Osteocyte (in vitro differentiated cells): ENCODE measurements at regions not wholly inside any gene's neighbourhood (a gene's known extent, or its start where the extent isn't known, plus 50 kb on each side); places are given as distances from the start of the nearest gene placed in this dataset.

ENCODE experiments used
- DNase-seq: peaks from one replicate; pipeline ENCODE4 v3.0.0; 2021; ENCODE audit warnings: mixed read lengths; ENCODE audit not compliant: unreplicated experiment; ENCODE audit errors: extremely low spot score
- H3K27ac Mint-ChIP-seq: one replicate; pipeline ENCODE4 v1.8.0; 2021; ENCODE audit warnings: mild to moderate bottlenecking, mixed read lengths; ENCODE audit not compliant: unreplicated experiment
- H3K27me3 Mint-ChIP-seq: one replicate; pipeline ENCODE4 v1.8.0; 2021; ENCODE audit warnings: mixed read lengths; ENCODE audit not compliant: unreplicated experiment
- H3K36me3 Mint-ChIP-seq: one replicate; pipeline ENCODE4 v1.8.0; 2021; ENCODE audit warnings: mixed read lengths; ENCODE audit not compliant: unreplicated experiment
- H3K4me1 Mint-ChIP-seq: one replicate; pipeline ENCODE4 v1.8.0; 2021; ENCODE audit warnings: mixed read lengths; ENCODE audit not compliant: unreplicated experiment
- H3K4me3 Mint-ChIP-seq: one replicate; pipeline ENCODE4 v1.8.0; 2021; ENCODE audit warnings: mild to moderate bottlenecking, moderate library complexity, mixed read lengths; ENCODE audit not compliant: unreplicated experiment
- H3K9me3 Mint-ChIP-seq: one replicate; pipeline ENCODE4 v1.8.0; 2021; ENCODE audit warnings: mixed read lengths; ENCODE audit not compliant: unreplicated experiment
- CTCF ChIP-seq: fragments of 200-600 bp; sonication (generic); IDR thresholded peaks from 2 replicates; pipeline ENCODE4 v1.5.0; 2021; ENCODE audit warnings: antibody characterized with exemption, mild to moderate bottlenecking, moderate library complexity

- H3K27me3 Mint-ChIP-seq, result no peaks in the 10 kb centered on the region
- no peak overlapping the region for H3K4me3 Mint-ChIP-seq
- no peak overlapping the region for H3K27ac Mint-ChIP-seq
- peaks cover 30% of the 10 kb centered on the region for H3K9me3 Mint-ChIP-seq
- H3K36me3 Mint-ChIP-seq, result no peaks in the 10 kb centered on the region
- no peak for DNase-seq
- no peaks in the 10 kb centered on the region for H3K4me1 Mint-ChIP-seq
- TF ChIP-seq CTCF, result no peak
These were observed 568.7 kb downstream of the GALR1 start for GRCh38 chr18:77818328-77818727.

- Mint-ChIP-seq H3K27ac (no peak overlapping the region), H3K27me3 (no peaks in the 10 kb centered on the region)
These were observed 570.8 kb downstream of the GALR1 start for GRCh38 chr18:77820472-77820871.

GRCh38 chr18:77821892-77822291 lies 572.2 kb downstream of the GALR1 start:
- H3K27ac Mint-ChIP-seq, result no peak overlapping the region
- H3K4me3 Mint-ChIP-seq, result no peak overlapping the region
- peaks cover 39% of the 10 kb centered on the region for H3K9me3 Mint-ChIP-seq
- no peak for DNase-seq
- no peaks in the 10 kb centered on the region for H3K36me3 Mint-ChIP-seq
- no peak for TF ChIP-seq CTCF
- H3K27me3 Mint-ChIP-seq, result no peaks in the 10 kb centered on the region
- H3K4me1 Mint-ChIP-seq, result no peaks in the 10 kb centered on the region

More at GRCh38 chr18:77820472-77820871, 570.8 kb downstream of the GALR1 start:
- DNase-seq, result no peak
- peaks cover 37% of the 10 kb centered on the region for H3K9me3 Mint-ChIP-seq
- no peak for TF ChIP-seq CTCF
- no peaks in the 10 kb centered on the region for H3K36me3 Mint-ChIP-seq
- no peaks in the 10 kb centered on the region for H3K4me1 Mint-ChIP-seq
- H3K4me3 Mint-ChIP-seq, result no peak overlapping the region

GRCh38 chr18:77822632-77823031 lies 573.0 kb downstream of the GALR1 start:
- Mint-ChIP-seq H3K27me3 (no peaks in the 10 kb centered on the region), H3K27ac (no peak overlapping the region), H3K4me3 (no peak overlapping the region), H3K4me1 (no peaks in the 10 kb centered on the region), H3K36me3 (no peaks in the 10 kb centered on the region), H3K9me3 (peaks cover 40% of the 10 kb centered on the region)
- no peak for DNase-seq
- TF ChIP-seq CTCF, result no peak

GRCh38 chr18:77833807-77834206 lies 584.2 kb downstream of the GALR1 start:
- Mint-ChIP-seq H3K9me3 (peaks cover 14% of the 10 kb centered on the region), H3K4me1 (no peaks in the 10 kb centered on the region), H3K4me3 (no peak overlapping the region), H3K27ac (no peak overlapping the region), H3K27me3 (no peaks in the 10 kb centered on the region), H3K36me3 (no peaks in the 10 kb centered on the region)
- no peak for DNase-seq
- TF ChIP-seq CTCF, result no peak
